H1 (cell line): ENCODE measurements at regions not wholly inside any gene's neighbourhood (a gene's known extent, or its start where the extent isn't known, plus 50 kb on each side); places are given as distances from the start of the nearest gene placed in this dataset.

Experiments used
- CBX5 ChIP-seq: fragments of 300-800, 300-1000 bp; sonication (generic); IDR thresholded peaks from 2 replicates; pipeline ENCODE4 v1.7.1; 2016; ENCODE audit warnings: antibody characterized with exemption, low read length, low read depth
- CHD7 ChIP-seq: fragments of 300-600 bp; sonication (generic); IDR thresholded peaks from 2 replicates; pipeline ENCODE4 v1.7.1; 2012; ENCODE audit warnings: low read length, moderate library complexity, mild to moderate bottlenecking, inconsistent platforms; ENCODE audit not compliant: insufficient replicate concordance
- EP300 ChIP-seq, 2 experiments: IDR thresholded peaks; 1 replicate in 1 of 2; 2 replicates in 1 of 2; pipeline ENCODE4 v1.6.1; 2011 to 2012; ENCODE audit warnings: low read depth in 2 of 2, low read length in 2 of 2, mild to moderate bottlenecking in 2 of 2, borderline replicate concordance in 1 of 2, inconsistent platforms in 1 of 2, moderate library complexity in 1 of 2
- KDM4A ChIP-seq: IDR thresholded peaks from one replicate; pipeline ENCODE4 v1.7.1; 2012; ENCODE audit warnings: low read depth, mild to moderate bottlenecking, moderate library complexity, low read length, inconsistent platforms; ENCODE audit not compliant: severe bottlenecking
- MAX ChIP-seq: IDR thresholded peaks from 2 replicates; pipeline ENCODE4 v1.6.1; 2012; ENCODE audit warnings: inconsistent platforms
- NANOG ChIP-seq: IDR thresholded peaks from 2 replicates; pipeline ENCODE4 v1.6.1; 2011; ENCODE audit warnings: low read length, low read depth, mild to moderate bottlenecking, inconsistent platforms; ENCODE audit not compliant: insufficient read depth, poor library complexity, severe bottlenecking
- SP1 ChIP-seq: IDR thresholded peaks from 2 replicates; pipeline ENCODE4 v1.6.1; 2011; ENCODE audit warnings: low read depth, low read length
- SP2 ChIP-seq: IDR thresholded peaks from 2 replicates; pipeline ENCODE4 v1.6.1; 2012; ENCODE audit warnings: mild to moderate bottlenecking, low read length, inconsistent platforms
- ZNF274 ChIP-seq: IDR thresholded peaks from 2 replicates; pipeline ENCODE4 v1.7.0; 2012; ENCODE audit warnings: low read length, borderline replicate concordance; ENCODE audit errors: extremely low read depth

GRCh38 chr4:45331802-45332201, 605.4 kb upstream of the GNPDA2 start (continued):
- no peak for TF ChIP-seq CHD7
- no peak for TF ChIP-seq ZNF274
- TF ChIP-seq NANOG = no peak
- TF ChIP-seq MAX = no peak
- TF ChIP-seq KDM4A = no peak
- TF ChIP-seq SP1 = no peak
- no peak for TF ChIP-seq EP300 (IDR thresholded peaks at IDR 0.05; ENCODE audit: borderline replicate concordance in 1 of 2, low read depth in 2 of 2, low read length in 2 of 2)
- TF ChIP-seq SP2 = no peak
- no peak for TF ChIP-seq CBX5
